DMS114 treated with DMSO at 0.1 percent for 48 hours (cell line): ENCODE measurements at regions not wholly inside any gene's neighbourhood (a gene's known extent, or its start where the extent isn't known, plus 50 kb on each side); places are given as distances from the start of the nearest gene placed in this dataset.

ENCODE experiments used
- DNase-seq: peaks from one replicate; lab custom pipeline; 2025; ENCODE audit not compliant: unreplicated experiment; lab: John Stamatoyannopoulos, UW

GRCh38 chr17:71917715-71918114, 203.1 kb upstream of the SOX9 start:
- DNase-seq = no peak

GRCh38 chr17:71919186-71919585, 201.6 kb upstream of the SOX9 start:
- no peak for DNase-seq

GRCh38 chr17:71919896-71920295, 200.9 kb upstream of the SOX9 start:
- DNase-seq = no peak

- DNase-seq = no peak
Observed at GRCh38 chr17:71921796-71922195, 199.0 kb upstream of the SOX9 start.

GRCh38 chr17:71922439-71922838, 198.4 kb upstream of the SOX9 start:
- no peak for DNase-seq

GRCh38 chr17:71926746-71927398, 193.9 kb upstream of the SOX9 start:
- DNase-seq = no peak

GRCh38 chr17:71933306-71933705, 187.5 kb upstream of the SOX9 start:
- no peak for DNase-seq

GRCh38 chr17:71934520-71934919, 186.3 kb upstream of the SOX9 start:
- DNase-seq = no peak

GRCh38 chr17:71935341-71935740, 185.5 kb upstream of the SOX9 start:
- DNase-seq = no peak

- no peak for DNase-seq
Observed at GRCh38 chr17:71936977-71937376, 183.8 kb upstream of the SOX9 start.

- no peak for DNase-seq
Observed at GRCh38 chr17:71937914-71938313, 182.9 kb upstream of the SOX9 start.

GRCh38 chr17:71938340-71939010, 182.3 kb upstream of the SOX9 start:
- DNase-seq = no peak

- DNase-seq = no peak
Observed at GRCh38 chr17:71941920-71942319, 178.9 kb upstream of the SOX9 start.

- DNase-seq = no peak
Observed at GRCh38 chr17:71942626-71943025, 178.2 kb upstream of the SOX9 start.

GRCh38 chr17:71948703-71949422, 172.0 kb upstream of the SOX9 start:
- DNase-seq = no peak

- no peak for DNase-seq
Observed at GRCh38 chr17:71959154-71959553, 161.7 kb upstream of the SOX9 start.

GRCh38 chr17:71963351-71963750, 157.5 kb upstream of the SOX9 start:
- no peak for DNase-seq

GRCh38 chr17:71963791-71964190, 157.0 kb upstream of the SOX9 start:
- no peak for DNase-seq

GRCh38 chr17:71964559-71964958, 156.3 kb upstream of the SOX9 start:
- no peak for DNase-seq

GRCh38 chr17:71966055-71966454, 154.8 kb upstream of the SOX9 start:
- DNase-seq = no peak

GRCh38 chr17:71966459-71967313, 154.1 kb upstream of the SOX9 start:
- DNase-seq = no peak
